LNCAP (cell line): ENCODE measurements at regions not wholly inside any gene's neighbourhood (a gene's known extent, or its start where the extent isn't known, plus 50 kb on each side); places are given as distances from the start of the nearest gene placed in this dataset.

Experiments
- TF ChIP-seq, protein P1 (sequence below): fragments of 450-650 bp; IDR thresholded peaks from 2 replicates; pipeline ENCODE4 v1.5.1; 2017; ENCODE audit warnings: mild to moderate bottlenecking

DNA sequence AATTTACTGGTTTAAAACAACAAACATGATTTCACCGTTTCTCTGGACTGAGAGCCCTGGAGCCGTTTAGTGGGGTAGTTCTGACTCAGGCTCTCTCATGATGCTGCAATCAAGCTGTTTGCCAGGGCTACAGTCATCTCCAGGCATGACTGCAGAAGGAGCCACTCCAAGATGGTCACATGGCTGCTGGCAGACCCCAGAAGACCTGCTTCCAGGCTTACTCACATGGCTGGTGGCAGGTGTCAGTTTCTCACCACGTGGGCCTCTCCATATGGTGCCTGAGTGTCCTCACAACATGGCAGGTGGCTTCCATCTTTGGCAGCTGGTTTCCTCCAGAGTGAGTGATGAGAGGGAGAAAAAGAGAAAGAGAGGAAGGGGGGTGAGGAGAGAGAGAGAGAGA lies 378.3 kb upstream of the RGMA start:
- TF ChIP-seq, protein P1, sequence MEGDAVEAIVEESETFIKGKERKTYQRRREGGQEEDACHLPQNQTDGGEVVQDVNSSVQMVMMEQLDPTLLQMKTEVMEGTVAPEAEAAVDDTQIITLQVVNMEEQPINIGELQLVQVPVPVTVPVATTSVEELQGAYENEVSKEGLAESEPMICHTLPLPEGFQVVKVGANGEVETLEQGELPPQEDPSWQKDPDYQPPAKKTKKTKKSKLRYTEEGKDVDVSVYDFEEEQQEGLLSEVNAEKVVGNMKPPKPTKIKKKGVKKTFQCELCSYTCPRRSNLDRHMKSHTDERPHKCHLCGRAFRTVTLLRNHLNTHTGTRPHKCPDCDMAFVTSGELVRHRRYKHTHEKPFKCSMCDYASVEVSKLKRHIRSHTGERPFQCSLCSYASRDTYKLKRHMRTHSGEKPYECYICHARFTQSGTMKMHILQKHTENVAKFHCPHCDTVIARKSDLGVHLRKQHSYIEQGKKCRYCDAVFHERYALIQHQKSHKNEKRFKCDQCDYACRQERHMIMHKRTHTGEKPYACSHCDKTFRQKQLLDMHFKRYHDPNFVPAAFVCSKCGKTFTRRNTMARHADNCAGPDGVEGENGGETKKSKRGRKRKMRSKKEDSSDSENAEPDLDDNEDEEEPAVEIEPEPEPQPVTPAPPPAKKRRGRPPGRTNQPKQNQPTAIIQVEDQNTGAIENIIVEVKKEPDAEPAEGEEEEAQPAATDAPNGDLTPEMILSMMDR = no peak

DNA sequence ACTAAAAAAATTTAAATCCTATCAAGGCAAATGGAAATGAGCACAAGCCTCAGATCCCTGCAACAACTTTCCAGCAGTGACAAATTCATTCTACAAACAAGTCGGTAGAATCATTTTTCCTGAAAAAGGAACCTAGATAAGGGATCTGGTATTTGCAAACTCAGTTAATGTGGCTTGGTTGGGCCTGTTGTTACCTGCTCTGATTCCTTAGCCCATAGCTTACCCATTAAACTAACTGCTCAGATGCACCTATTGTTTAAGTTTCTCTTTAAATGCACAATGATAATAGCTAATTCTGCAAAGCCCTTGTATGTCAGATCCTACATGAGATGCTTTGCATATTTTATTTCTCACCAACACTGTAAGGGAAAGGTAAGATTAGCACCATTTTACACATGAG lies 377.4 kb upstream of the RGMA start:
- TF ChIP-seq, protein P1 = no peak

DNA sequence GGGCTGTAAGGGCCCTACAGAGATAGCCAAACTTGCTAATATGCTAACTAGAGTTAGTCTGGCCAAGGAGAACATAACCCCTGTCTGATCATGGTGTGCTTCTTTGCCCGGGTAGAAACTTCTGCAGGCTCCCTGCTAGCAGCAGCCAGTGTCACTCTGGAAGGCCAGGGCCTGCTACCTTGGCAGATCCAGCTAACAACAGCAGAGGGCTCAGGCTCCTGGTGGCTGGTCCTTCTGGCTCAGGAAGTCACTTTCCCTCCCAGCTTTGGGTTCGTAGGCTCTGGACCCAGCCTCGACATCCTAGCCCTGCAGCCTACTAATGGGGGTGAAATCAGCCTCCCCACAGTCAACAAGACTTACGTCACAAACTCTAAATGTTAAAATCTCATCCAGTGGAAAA lies 373.7 kb upstream of the RGMA start:
- TF ChIP-seq, protein P1 = no peak

DNA sequence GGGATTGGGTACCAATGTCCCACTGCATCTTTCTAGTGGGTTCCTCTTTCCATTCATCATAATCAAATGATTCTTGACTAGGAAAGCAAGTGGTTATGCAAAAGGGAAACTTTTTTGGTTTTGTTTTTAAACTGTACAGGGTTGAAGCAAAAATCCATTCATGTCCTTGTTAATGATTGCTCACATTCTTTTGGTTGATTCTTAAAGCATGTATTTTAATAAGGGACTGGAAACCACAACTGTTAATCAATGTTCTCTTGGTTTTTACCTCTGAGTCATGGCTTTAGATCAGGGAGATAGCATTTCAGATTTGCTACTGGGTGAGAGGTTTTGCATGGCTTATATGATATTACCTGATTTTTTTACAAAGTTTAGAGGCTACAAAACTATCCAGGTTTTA lies 371.7 kb upstream of the RGMA start:
- TF ChIP-seq, protein P1 = no peak

DNA sequence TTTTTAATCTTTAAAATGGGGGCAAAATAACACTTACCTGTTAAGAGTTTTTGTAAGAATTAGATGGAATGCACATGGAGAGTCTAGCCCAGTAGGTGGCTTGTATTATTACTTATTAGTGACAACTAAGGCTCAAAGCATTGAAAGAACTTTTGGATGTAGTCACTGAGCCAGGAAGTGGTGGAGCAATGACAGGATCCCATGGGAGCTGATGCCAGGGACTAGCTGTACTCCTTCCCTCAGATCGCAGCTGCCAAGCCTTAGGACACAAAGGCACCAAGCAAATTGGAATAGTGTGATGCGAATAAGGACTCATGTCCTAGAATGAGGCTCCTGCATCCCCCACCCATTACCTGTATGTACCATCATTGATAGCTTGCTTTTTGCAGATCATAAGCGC lies 370.4 kb upstream of the RGMA start:
- TF ChIP-seq, protein P1 = no peak

DNA sequence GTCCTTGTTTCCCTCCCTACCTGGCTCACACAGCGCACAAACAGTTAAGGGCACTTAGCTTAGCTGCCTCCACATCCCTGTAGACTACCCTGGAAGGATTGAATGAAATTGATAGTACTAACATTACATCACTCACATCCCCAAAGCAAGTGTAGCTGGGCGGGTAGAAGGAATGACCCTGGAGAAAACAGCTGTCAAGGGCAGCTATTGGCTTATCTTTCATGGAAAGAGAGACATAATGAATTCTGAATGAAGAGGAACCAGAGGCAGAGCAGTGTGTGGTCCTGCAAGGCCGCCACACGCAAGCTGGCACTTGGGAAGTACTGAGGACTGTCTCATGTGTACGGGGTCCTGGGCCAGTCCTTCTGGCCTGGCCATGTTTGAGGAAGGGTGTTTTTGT lies 369.6 kb upstream of the RGMA start:
- TF ChIP-seq, protein P1 = no peak

DNA sequence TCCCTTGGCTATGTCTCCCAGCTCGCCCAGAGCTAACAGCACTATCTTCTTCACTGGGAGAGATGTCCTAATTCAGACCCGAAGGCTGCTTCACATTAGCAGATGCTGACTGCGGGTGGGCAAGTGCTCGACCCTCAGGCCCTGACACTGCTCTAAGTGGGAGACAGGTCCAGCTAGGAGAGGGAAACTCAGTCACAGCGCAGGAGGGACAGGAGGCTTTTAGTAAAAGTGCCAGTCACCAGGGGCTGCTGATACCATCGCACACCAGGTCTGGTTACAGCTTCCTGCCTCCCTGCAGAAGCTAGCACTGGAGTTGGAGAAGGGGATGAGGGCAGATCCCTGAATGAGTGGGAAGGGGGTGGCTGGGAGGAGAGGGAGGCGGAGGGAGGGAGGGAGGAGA lies 365.8 kb upstream of the RGMA start:
- TF ChIP-seq, protein P1 = no peak

DNA sequence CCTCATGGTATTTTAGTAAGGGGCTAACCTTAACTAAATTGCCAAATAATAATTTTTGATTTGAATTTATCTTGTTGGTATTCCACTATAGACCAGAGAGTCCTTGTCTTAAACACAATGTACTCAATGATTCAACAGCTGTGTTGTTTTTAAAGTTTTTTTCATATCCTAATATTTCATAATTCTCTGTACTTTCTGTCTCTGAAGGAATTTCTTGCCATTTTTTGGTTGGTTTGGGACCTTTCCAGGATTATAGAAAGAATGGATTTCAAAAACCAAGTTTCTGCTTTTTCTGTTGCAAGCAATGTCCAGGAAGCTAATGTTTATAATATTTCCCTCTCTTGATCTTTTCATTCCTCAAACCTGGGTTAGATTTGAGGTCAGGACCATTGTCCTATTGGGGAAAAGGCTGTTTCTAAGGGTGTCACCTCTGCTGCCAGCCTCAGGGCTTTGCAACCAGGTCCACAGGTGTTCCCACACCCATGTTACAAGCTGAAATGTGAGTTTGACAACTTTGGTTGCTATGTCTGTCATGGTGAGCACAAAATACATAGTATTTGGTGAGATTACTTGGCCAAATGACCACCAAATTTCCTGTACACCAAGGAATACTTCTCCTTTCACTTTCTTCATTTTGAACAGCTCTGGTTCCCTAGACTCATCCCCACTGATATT lies 363.7 kb upstream of the RGMA start:
- TF ChIP-seq, protein P1 = no peak
